ENCODE measurements at regions not wholly inside any gene's neighbourhood (a gene's known extent, or its start where the extent isn't known, plus 50 kb on each side); places are given as distances from the start of the nearest gene placed in this dataset.

GRCh38 chr13:88125055-88125454 is 453.9 kb downstream of the SLITRK5 start:
- WGBS (ENCODE audit: insufficient coverage) = no CpG with 5 or more reads among the region's 3 CpGs
- DNase-seq (ENCODE audit: low read depth in 4 of 6, low spot score in 6 of 6) = no peak
- H3K9me3 ChIP-seq (ENCODE audit: control insufficient read depth, insufficient read depth, low read length) = no peaks in the 10 kb centered on the region
- H3K4me1 ChIP-seq (ENCODE audit: control insufficient read depth, insufficient read depth, low read length) = no peaks in the 10 kb centered on the region
- no peak overlapping the region for H3K4me3 ChIP-seq (ENCODE audit: low read depth, low read length)
- H3K27ac ChIP-seq (ENCODE audit: low read depth, low read length) = no peak overlapping the region
- no peaks in the 10 kb centered on the region for H3K36me3 ChIP-seq (ENCODE audit: control insufficient read depth, insufficient read depth, low read length)
- H3K27me3 ChIP-seq (ENCODE audit: control insufficient read depth, insufficient read depth, low read length) = no peaks in the 10 kb centered on the region

GRCh38 chr13:88136098-88136790 is 465.1 kb downstream of the SLITRK5 start:
- H3K4me1 ChIP-seq (ENCODE audit: control insufficient read depth, insufficient read depth, low read length) = no peaks in the 10 kb centered on the region
- WGBS (ENCODE audit: insufficient coverage) = 96% methylated on average over 22 of the region's 27 CpGs
- no peak overlapping the region for H3K4me3 ChIP-seq (ENCODE audit: low read depth, low read length)
- peaks cover 1% of the 10 kb centered on the region for H3K9me3 ChIP-seq (ENCODE audit: control insufficient read depth, insufficient read depth, low read length)
- H3K36me3 ChIP-seq (ENCODE audit: control insufficient read depth, insufficient read depth, low read length) = no peaks in the 10 kb centered on the region
- no peaks in the 10 kb centered on the region for H3K27me3 ChIP-seq (ENCODE audit: control insufficient read depth, insufficient read depth, low read length)
- no peak for DNase-seq (ENCODE audit: low read depth in 4 of 6, low spot score in 6 of 6)
- H3K27ac ChIP-seq (ENCODE audit: low read depth, low read length) = no peak overlapping the region

DNA sequence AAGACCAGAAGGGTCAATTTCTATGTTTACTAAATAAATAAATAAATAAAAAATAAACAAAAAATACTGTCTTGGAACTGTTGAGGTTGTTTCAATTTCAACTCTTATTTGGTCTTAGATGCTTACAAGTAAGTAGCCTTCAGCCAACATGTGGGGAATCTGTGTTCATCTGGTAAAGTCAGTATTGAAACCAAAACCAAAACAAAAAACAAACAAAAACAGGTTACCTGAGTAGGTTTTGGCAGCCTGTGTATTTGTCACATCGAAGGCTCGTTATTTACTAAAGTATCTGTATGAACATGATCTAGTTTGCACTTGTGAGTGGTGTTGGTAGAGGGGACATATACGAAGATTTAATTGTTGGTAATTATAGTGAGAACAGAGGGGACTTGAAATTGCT is 471.5 kb downstream of the SLITRK5 start:
- 33% methylated on average over 1 of the region's 3 CpGs for WGBS (ENCODE audit: insufficient coverage)
- no peaks in the 10 kb centered on the region for H3K27me3 ChIP-seq (ENCODE audit: control insufficient read depth, insufficient read depth, low read length)

DNA sequence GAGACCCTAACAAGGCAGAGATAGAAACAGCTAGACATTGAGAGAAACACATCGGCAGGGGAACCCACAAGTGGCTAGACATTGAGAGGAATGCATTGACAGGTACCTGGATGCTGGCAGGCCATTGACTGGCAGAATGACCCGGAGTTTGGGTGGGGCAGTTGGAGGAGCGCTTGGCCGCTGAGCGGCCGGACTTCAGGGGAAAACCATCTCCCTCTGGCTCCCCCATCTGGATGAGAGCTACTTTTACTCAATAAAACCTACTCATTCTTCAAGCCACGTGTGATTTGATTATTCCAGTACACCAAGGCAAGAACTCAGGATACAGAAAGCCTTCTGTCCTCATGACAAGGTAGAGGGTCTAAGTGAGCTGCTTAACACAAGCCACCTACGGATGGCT is 473.4 kb downstream of the SLITRK5 start:
- 91% methylated on average over 8 of the region's 8 CpGs for WGBS (ENCODE audit: insufficient coverage)
- no peaks in the 10 kb centered on the region for H3K36me3 ChIP-seq (ENCODE audit: control insufficient read depth, insufficient read depth, low read length)
- H3K9me3 ChIP-seq (ENCODE audit: control insufficient read depth, insufficient read depth, low read length) = no peaks in the 10 kb centered on the region
- no peak overlapping the region for H3K4me3 ChIP-seq (ENCODE audit: low read depth, low read length)
- H3K4me1 ChIP-seq (ENCODE audit: control insufficient read depth, insufficient read depth, low read length) = no peaks in the 10 kb centered on the region
- H3K27ac ChIP-seq (ENCODE audit: low read depth, low read length) = no peak overlapping the region
- no peaks in the 10 kb centered on the region for H3K27me3 ChIP-seq (ENCODE audit: control insufficient read depth, insufficient read depth, low read length)
- no peak for DNase-seq (ENCODE audit: low read depth in 4 of 6, low spot score in 6 of 6)

More for the DNA sequence above, 471.5 kb downstream of the SLITRK5 start:
- Histone ChIP-seq H3K4me1 (ENCODE audit: control insufficient read depth, insufficient read depth, low read length) (no peaks in the 10 kb centered on the region), H3K27ac (ENCODE audit: low read depth, low read length) (no peak overlapping the region), H3K4me3 (ENCODE audit: low read depth, low read length) (no peak overlapping the region), H3K9me3 (ENCODE audit: control insufficient read depth, insufficient read depth, low read length) (no peaks in the 10 kb centered on the region), H3K36me3 (ENCODE audit: control insufficient read depth, insufficient read depth, low read length) (no peaks in the 10 kb centered on the region)
- DNase-seq (ENCODE audit: low read depth in 4 of 6, low spot score in 6 of 6) = no peak

DNA sequence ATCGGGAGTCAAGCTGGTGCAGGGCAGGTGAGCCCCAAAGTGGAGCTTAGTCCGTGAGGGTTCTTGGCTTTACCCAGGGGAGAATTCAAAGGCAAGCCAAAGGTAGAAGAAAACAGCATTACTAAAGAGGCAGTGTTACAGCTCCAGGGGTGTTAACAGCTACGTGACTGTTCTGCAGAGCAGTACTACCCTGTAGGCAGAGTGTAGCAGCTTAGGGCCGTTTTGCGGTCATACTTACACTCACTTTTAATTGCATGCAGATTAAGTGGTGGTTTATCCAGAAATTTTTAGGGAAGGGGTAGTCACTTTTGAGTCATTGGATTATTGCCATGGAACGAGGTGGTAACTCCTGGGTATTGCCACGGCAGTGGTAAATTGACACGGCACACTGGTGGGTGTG is 482.2 kb downstream of the SLITRK5 start:
- no peaks in the 10 kb centered on the region for H3K4me1 ChIP-seq (ENCODE audit: control insufficient read depth, insufficient read depth, low read length)
- no peaks in the 10 kb centered on the region for H3K9me3 ChIP-seq (ENCODE audit: control insufficient read depth, insufficient read depth, low read length)
- no peak overlapping the region for H3K4me3 ChIP-seq (ENCODE audit: low read depth, low read length)
- no peak overlapping the region for H3K27ac ChIP-seq (ENCODE audit: low read depth, low read length)
- no peak for DNase-seq (ENCODE audit: low read depth in 4 of 6, low spot score in 6 of 6)
- no peaks in the 10 kb centered on the region for H3K36me3 ChIP-seq (ENCODE audit: control insufficient read depth, insufficient read depth, low read length)
- no peaks in the 10 kb centered on the region for H3K27me3 ChIP-seq (ENCODE audit: control insufficient read depth, insufficient read depth, low read length)
- 98% methylated on average over 5 of the region's 8 CpGs for WGBS (ENCODE audit: insufficient coverage)

- Histone ChIP-seq H3K27me3 (ENCODE audit: control insufficient read depth, insufficient read depth, low read length) (no peaks in the 10 kb centered on the region), H3K4me3 (ENCODE audit: low read depth, low read length) (no peak overlapping the region), H3K4me1 (ENCODE audit: control insufficient read depth, insufficient read depth, low read length) (no peaks in the 10 kb centered on the region), H3K9me3 (ENCODE audit: control insufficient read depth, insufficient read depth, low read length) (no peaks in the 10 kb centered on the region), H3K27ac (ENCODE audit: low read depth, low read length) (no peak overlapping the region), H3K36me3 (ENCODE audit: control insufficient read depth, insufficient read depth, low read length) (no peaks in the 10 kb centered on the region)
- DNase-seq (ENCODE audit: low read depth in 4 of 6, low spot score in 6 of 6) = no peak
- no CpG with 5 or more reads among the region's 2 CpGs for WGBS (ENCODE audit: insufficient coverage)
Measured at GRCh38 chr13:88154001-88154400, 482.8 kb downstream of the SLITRK5 start.

GRCh38 chr13:88162076-88162702 is 491.0 kb downstream of the SLITRK5 start:
- H3K9me3 ChIP-seq (ENCODE audit: control insufficient read depth, insufficient read depth, low read length) = no peaks in the 10 kb centered on the region
- H3K36me3 ChIP-seq (ENCODE audit: control insufficient read depth, insufficient read depth, low read length) = no peaks in the 10 kb centered on the region
- no peak overlapping the region for H3K27ac ChIP-seq (ENCODE audit: low read depth, low read length)
- no peaks in the 10 kb centered on the region for H3K4me1 ChIP-seq (ENCODE audit: control insufficient read depth, insufficient read depth, low read length)
- H3K27me3 ChIP-seq (ENCODE audit: control insufficient read depth, insufficient read depth, low read length) = no peaks in the 10 kb centered on the region
- no peak overlapping the region for H3K4me3 ChIP-seq (ENCODE audit: low read depth, low read length)
- no CpG with 5 or more reads among the region's 2 CpGs for WGBS (ENCODE audit: insufficient coverage)
- DNase-seq (ENCODE audit: low read depth in 4 of 6, low spot score in 6 of 6) = no peak

DNA sequence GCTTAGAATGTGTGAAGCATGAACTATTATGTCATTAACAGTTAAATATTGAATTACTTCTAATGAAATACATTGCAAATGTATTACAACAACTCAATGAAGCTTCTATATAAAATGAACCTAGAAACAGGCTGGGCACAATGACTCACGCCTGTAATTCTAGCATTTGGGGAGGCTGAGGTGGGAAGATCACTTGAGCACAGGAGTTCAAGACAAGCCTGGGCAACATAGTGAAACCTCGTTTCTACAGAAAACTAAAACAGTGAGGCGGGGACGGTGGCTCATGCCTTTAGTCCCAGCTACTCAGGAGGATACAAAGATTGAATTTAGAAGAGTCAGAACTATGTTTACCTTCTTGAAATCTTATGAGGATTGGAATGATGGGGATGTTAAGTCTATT is 505.1 kb downstream of the SLITRK5 start:
- DNase-seq (ENCODE audit: low read depth in 4 of 6, low spot score in 6 of 6) = no peak
- 94% methylated on average over 2 of the region's 4 CpGs for WGBS (ENCODE audit: insufficient coverage)
- Histone ChIP-seq H3K27ac (ENCODE audit: low read depth, low read length) (no peak overlapping the region), H3K36me3 (ENCODE audit: control insufficient read depth, insufficient read depth, low read length) (no peaks in the 10 kb centered on the region), H3K27me3 (ENCODE audit: control insufficient read depth, insufficient read depth, low read length) (no peaks in the 10 kb centered on the region), H3K4me1 (ENCODE audit: control insufficient read depth, insufficient read depth, low read length) (no peaks in the 10 kb centered on the region), H3K9me3 (ENCODE audit: control insufficient read depth, insufficient read depth, low read length) (no peaks in the 10 kb centered on the region), H3K4me3 (ENCODE audit: low read depth, low read length) (no peak overlapping the region)

DNA sequence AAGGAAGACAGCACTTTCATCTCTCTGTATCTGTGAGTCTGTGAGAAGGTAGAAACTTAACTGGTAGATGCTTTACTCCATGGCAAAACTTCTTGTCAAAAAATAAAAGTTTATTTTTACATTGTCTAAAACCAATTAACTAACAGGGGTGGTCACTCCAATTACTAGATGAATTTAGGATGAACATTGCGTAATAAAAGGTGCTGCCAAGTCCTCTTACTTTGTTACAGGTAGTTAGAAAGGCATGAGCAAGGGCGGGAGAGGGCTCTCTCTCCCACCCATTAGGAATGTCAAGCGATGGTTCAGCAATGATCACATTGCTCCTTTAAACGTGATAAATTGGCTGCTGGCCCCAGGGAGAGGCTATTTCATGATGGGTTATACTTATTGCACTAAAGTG is 512.3 kb downstream of the SLITRK5 start:
- Histone ChIP-seq H3K27ac (ENCODE audit: low read depth, low read length) (no peak overlapping the region), H3K27me3 (ENCODE audit: control insufficient read depth, insufficient read depth, low read length) (no peaks in the 10 kb centered on the region), H3K36me3 (ENCODE audit: control insufficient read depth, insufficient read depth, low read length) (no peaks in the 10 kb centered on the region), H3K9me3 (ENCODE audit: control insufficient read depth, insufficient read depth, low read length) (no peaks in the 10 kb centered on the region), H3K4me1 (ENCODE audit: control insufficient read depth, insufficient read depth, low read length) (no peaks in the 10 kb centered on the region), H3K4me3 (ENCODE audit: low read depth, low read length) (no peak overlapping the region)
- DNase-seq (ENCODE audit: low read depth in 4 of 6, low spot score in 6 of 6) = no peak
- WGBS (ENCODE audit: insufficient coverage) = 57% methylated on average over 2 of the region's 4 CpGs

- H3K4me1 ChIP-seq (ENCODE audit: control insufficient read depth, insufficient read depth, low read length) = no peaks in the 10 kb centered on the region
- no peak overlapping the region for H3K4me3 ChIP-seq (ENCODE audit: low read depth, low read length)
- WGBS (ENCODE audit: insufficient coverage) = 100% methylated on average over 1 of the region's 3 CpGs
- no peak for DNase-seq (ENCODE audit: low read depth in 4 of 6, low spot score in 6 of 6)
- H3K27me3 ChIP-seq (ENCODE audit: control insufficient read depth, insufficient read depth, low read length) = no peaks in the 10 kb centered on the region
- no peaks in the 10 kb centered on the region for H3K9me3 ChIP-seq (ENCODE audit: control insufficient read depth, insufficient read depth, low read length)
- no peaks in the 10 kb centered on the region for H3K36me3 ChIP-seq (ENCODE audit: control insufficient read depth, insufficient read depth, low read length)
- no peak overlapping the region for H3K27ac ChIP-seq (ENCODE audit: low read depth, low read length)
Measured at GRCh38 chr13:88188986-88189385, 517.8 kb downstream of the SLITRK5 start.

Measured in spinal cord (tissue), 9 donors.